HG03135 (cell line): ENCODE measurements at regions not wholly inside any gene's neighbourhood (a gene's known extent, or its start where the extent isn't known, plus 50 kb on each side); places are given as distances from the start of the nearest gene placed in this dataset.

Experiments used
- ATAC-seq: cut with Tn5 transposase; IDR thresholded peaks from one replicate; pipeline ENCODE4 v1.9.1; 2021; ENCODE audit warnings: mild to moderate bottlenecking, moderate library complexity; ENCODE audit not compliant: unreplicated experiment

- ATAC-seq: no peak
Measured at GRCh38 chr10:118940386-118940785, 89.1 kb upstream of the NANOS1 start.

- ATAC-seq: no peak
Measured at GRCh38 chr10:118943253-118943652, 86.3 kb upstream of the NANOS1 start.

GRCh38 chr10:118944959-118945633, 84.4 kb upstream of the NANOS1 start:
- no peak for ATAC-seq

- no peak for ATAC-seq
Measured at GRCh38 chr10:118948786-118949185, 80.7 kb upstream of the NANOS1 start.

- no peak for ATAC-seq
Measured at GRCh38 chr10:118950190-118950680, 79.3 kb upstream of the NANOS1 start.

- no peak for ATAC-seq
Measured at GRCh38 chr10:118950997-118951637, 78.4 kb upstream of the NANOS1 start.

GRCh38 chr10:118952493-118953295, 76.8 kb upstream of the NANOS1 start:
- no peak for ATAC-seq

GRCh38 chr10:118953598-118954393, 75.7 kb upstream of the NANOS1 start:
- no peak for ATAC-seq

- no peak for ATAC-seq
Measured at GRCh38 chr10:118955531-118955930, 74.0 kb upstream of the NANOS1 start.

GRCh38 chr10:118955951-118956801, 73.3 kb upstream of the NANOS1 start:
- ATAC-seq: no peak

GRCh38 chr10:118956802-118957442, 72.6 kb upstream of the NANOS1 start:
- ATAC-seq: no peak

GRCh38 chr10:118957443-118957825, 72.1 kb upstream of the NANOS1 start:
- ATAC-seq: no peak

GRCh38 chr10:118957966-118958365, 71.5 kb upstream of the NANOS1 start:
- no peak for ATAC-seq

GRCh38 chr10:118958559-118958958, 71.0 kb upstream of the NANOS1 start:
- no peak for ATAC-seq

GRCh38 chr10:118958984-118959925, 70.3 kb upstream of the NANOS1 start:
- ATAC-seq: no peak

- no peak for ATAC-seq
Measured at GRCh38 chr10:118960157-118961090, 69.1 kb upstream of the NANOS1 start.

GRCh38 chr10:118961436-118961835, 68.1 kb upstream of the NANOS1 start:
- no peak for ATAC-seq
